SH-SY5Y (cell line): ENCODE measurements at regions not wholly inside any gene's neighbourhood (a gene's known extent, or its start where the extent isn't known, plus 50 kb on each side); places are given as distances from the start of the nearest gene placed in this dataset.

ENCODE experiments used
- GATA2 ChIP-seq: IDR thresholded peaks from 2 replicates; pipeline ENCODE4 v1.6.1; 2011; ENCODE audit warnings: mild to moderate bottlenecking, low read depth, low read length
- GATA3 ChIP-seq: IDR thresholded peaks from 2 replicates; pipeline ENCODE4 v1.6.1; 2011; ENCODE audit warnings: low read depth, mild to moderate bottlenecking, low read length, moderate library complexity

DNA sequence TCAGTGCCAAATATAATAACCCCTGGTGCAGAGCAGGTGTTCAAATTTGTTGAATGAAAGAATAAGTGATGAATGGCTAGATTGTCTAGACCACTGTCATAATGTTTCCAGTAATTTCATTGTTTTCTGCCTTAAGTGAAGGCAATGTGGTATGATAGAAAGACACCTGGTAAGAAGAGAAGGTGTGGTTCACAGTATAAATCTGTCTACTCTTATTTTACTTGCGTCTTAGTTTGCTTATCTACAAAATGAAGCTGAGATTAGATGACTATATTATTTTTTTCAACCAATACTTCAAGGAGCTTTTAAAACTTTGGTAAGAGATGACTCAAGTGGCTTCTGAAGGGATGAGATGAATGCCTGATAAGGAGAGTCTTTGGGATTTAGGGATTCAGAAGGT, 788.4 kb downstream of the EPHA4 start:
- TF ChIP-seq GATA2: no peak
- no peak for TF ChIP-seq GATA3

DNA sequence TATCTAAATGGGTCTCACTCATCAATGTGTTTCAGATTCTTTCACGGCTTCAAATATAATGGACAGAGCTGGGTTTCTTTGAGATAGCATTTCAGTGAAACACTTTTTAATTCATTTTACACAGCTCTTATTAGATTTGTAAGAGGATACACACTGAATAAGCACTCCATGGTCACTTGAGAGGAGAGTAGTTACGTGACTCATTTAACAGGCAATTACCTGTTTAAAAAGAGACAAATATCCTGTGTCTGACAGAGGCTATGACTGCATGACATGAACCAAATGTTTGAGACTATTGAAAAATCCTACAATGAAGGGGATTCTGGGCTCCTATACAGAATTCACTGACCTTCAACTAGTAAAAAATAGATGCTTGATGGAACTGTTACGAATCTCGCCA, 786.9 kb downstream of the EPHA4 start:
- TF ChIP-seq GATA2: no peak
- TF ChIP-seq GATA3: no peak

DNA sequence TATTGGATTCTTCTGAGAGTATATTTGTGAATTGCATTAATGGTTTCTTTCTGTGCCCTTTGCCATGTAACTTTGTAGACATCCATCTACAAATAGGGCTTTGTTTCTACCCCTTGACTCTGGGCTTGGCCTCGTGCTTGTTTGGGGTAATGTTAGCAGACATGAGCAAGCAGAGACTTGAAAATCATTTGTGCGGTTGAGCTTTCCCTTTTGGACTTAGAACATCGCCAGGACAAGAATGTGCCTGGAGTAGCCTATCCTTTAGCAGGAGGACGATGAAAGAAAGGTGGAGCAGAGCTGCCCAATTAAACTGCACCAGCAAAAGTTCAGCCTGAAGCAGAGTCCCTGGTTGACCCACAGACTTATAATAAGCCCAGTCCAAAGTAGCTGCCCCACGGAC, 785.9 kb downstream of the EPHA4 start:
- TF ChIP-seq GATA3 (no peak), GATA2 (no peak)

DNA sequence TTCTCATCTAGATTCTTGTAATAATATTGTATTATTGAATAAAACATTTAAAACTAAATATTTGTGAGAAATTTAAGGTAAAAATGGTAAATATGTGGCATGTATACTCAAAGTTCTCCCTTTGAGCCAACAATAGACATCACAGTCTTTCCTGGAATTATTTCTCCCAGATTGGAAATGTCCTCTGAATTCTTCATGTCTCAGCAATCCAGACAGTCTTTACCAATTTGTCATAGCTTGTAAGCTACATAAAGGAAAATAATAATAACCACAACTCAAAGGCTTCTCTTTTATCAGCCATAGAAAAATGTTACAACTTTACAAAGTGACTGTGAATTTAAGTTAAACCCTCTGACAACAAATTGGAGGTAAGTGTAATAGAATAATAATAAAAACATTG, 784.9 kb downstream of the EPHA4 start:
- no peak for TF ChIP-seq GATA3
- TF ChIP-seq GATA2: no peak

DNA sequence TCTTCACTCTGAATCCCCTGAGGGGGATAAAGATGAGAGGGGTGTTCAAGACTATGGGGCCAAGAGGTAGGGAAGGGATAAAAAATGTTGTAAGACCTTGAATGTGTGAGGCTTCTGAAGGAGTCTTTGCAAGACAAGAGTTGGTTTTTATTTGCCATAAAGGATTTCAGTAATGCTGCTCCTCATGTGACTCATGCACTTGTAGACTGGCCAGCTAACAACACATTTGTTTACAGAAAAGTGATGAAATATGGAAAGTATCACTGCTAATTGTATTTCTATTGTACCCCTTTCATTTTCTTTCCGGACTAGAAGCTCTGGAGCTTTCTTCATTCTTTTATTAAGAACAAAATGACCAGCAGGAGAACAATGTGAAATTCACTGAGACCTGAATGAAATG, 782.1 kb downstream of the EPHA4 start:
- TF ChIP-seq GATA2 (no peak), GATA3 (no peak)

DNA sequence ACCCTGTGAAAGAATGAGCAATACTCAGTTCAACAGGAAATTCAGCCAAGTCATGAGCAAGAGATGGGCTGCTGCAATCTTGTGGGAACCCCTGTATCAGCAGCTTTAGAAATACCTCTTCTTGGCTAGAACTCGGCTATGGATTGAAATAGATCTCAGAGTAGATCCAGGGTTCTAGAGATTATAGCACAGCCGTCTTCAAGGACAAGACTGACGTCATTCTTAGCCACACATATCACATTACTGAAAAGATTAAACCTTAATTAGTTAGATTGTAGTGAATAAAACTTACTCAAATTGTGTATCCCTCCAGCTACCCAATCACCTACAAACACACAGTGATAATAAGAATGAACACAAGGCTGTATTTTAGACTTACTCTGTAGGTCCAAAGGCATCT, 776.4 kb downstream of the EPHA4 start:
- no peak for TF ChIP-seq GATA2
- TF ChIP-seq GATA3: no peak

DNA sequence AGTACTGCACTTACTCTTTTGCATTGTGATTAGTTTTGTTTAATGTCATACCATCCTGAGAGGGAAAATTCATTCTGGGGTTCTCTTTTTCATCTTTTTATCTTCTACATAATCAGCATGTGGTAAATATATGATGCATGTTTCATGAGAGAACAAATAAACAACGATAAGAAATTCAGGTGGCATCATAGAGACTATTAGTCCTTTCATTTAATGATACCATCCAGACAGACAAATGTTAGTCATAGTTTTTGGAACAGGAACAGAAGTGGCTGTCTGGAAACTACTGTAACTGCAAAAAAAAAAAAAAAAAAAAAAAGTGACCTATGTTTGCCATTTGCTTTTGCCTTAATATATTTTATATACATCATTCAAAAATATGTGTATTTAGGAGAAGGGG, 761.0 kb downstream of the EPHA4 start:
- TF ChIP-seq GATA3: no peak
- no peak for TF ChIP-seq GATA2

DNA sequence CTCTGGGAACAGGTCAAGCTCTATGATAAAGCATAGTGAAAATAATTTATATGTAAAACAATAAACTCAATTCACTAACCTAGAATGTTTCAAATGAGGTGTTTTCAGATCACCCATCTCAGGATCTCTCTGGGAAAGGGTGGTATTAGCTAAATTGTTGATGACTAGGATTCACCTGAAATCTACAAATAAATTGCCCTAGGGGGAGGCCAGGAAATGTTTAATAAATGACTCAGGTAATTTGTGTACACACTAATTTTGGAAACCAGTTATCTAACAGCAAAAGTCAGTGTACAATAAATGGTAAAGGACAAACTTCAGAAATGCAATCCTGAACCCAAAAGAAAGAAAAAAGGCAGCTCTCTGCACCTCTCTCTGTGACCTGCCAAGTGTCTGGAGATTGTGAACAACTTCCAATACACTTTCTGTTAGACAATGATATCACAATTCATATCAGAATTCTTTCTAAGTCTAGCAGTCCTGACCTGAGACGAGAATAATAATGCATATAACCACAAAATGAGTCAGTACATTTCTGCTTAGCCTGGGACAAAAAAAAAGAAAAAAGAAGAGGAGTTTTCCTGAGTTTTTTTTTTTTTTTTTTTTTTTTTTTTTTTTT, 760.0 kb downstream of the EPHA4 start:
- TF ChIP-seq GATA2: no peak
- TF ChIP-seq GATA3: no peak

DNA sequence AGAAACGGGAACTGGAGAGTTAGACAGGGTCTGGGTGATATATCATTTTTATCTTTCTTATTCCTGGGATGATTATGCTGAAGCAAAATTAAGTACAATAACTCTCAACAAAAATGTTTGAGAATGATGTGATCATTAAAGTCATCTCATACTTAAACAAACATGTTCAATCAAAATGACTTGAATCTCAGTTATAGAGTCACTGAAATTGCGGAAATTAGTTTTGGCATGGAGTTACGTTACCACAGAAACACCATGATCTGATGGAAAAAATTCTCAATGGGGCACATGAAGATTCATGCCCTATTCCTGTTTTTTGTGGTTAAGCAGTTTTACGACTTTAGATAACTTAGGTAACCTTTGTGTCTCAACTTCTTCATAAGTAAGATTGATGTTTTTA, 757.7 kb downstream of the EPHA4 start:
- TF ChIP-seq GATA3: no peak
- no peak for TF ChIP-seq GATA2

DNA sequence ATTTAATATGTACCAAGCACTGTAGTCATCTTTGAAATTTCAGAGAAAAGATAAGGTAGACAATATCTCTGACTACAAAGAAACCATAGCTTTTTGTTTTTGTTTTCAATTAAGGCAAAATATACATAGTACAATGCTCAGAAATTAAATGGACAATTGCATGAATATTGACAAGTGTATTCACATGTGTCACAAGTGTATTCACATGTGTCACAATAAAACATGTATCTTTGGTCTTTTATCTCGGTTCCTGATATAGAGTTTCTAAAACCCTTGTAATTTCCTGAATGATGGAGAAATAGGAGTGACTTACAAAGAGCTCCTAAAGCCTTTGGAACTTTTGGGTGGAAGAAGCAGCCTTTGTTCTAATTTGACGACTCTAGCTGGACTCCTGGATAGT, 756.4 kb downstream of the EPHA4 start:
- TF ChIP-seq GATA3: no peak
- TF ChIP-seq GATA2: no peak

DNA sequence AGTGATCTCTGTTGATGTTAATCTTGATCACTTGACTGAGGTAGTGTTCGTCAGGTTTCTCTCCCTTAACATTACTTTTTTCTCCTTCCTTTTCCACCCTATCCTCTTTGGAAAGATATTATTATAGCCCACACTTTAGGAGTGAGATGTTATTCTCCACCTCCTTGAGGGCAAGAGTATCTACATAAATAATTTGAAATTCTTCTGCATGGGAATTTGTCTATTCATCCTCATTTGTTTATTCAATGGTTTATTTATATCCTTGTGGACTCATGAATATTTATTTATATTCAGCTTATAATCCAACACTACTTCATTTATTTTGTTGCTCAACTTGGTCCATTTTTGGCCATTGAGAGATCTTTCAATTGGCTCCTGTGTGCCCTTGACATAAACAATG, 750.4 kb downstream of the EPHA4 start:
- TF ChIP-seq GATA3: no peak

DNA sequence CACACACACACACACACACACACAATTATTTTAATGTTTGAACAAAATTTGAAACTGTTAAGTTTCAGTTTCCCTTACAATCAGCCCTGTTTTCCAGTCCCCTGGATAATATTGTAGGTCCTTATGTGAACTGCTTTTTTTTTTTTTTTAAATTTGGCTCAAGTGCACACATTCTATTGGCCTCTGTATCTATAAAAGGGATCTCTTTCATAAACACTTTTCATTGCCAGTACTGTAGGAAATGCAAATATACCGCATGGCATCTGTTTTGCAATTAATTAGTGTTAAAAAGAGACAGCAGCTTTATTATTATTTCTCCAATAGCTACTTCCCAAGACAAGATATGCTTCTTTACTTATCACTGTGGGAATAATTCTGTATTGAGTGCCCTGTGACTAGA, 738.7 kb downstream of the EPHA4 start:
- TF ChIP-seq GATA2: no peak
- no peak for TF ChIP-seq GATA3

DNA sequence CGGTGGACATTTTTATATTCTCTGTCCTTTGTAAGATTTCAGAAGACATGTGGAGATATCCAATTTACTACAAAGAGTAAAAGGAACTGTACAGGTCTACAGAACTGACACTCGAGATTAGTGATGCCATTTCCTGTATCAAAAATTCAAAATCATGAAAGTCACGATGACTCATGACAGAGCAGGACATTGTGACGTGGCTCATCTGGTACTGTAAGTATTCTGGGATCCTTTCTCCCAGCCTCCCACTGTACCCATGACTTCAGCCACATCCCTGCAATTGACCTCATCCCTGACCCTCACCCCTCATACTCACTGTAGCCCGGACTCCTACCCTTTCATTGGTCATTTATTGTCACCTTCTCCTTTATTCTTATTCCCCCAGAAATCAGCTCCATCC, 736.5 kb downstream of the EPHA4 start:
- TF ChIP-seq GATA2: no peak
- no peak for TF ChIP-seq GATA3

DNA sequence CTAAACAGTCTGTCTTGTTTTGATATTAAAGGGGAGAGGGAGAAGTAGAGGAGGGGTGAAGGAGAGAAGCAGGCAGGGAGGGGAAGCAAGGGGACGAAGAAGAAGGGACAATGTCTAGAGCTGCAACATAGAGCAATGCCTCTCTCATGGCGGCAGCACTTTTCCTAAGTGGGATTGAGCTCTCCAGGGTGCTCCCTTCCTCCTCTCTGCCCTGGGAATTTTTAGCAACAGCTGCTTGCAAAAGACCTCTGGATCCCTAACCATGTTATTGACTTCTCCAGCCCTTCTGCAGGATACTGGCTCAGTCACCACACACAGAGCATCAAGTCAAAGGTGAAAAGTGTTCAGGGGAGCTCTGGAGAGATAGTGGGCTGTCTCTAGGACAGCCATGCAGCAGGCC, 734.9 kb downstream of the EPHA4 start:
- TF ChIP-seq GATA2 (no peak), GATA3 (no peak)

DNA sequence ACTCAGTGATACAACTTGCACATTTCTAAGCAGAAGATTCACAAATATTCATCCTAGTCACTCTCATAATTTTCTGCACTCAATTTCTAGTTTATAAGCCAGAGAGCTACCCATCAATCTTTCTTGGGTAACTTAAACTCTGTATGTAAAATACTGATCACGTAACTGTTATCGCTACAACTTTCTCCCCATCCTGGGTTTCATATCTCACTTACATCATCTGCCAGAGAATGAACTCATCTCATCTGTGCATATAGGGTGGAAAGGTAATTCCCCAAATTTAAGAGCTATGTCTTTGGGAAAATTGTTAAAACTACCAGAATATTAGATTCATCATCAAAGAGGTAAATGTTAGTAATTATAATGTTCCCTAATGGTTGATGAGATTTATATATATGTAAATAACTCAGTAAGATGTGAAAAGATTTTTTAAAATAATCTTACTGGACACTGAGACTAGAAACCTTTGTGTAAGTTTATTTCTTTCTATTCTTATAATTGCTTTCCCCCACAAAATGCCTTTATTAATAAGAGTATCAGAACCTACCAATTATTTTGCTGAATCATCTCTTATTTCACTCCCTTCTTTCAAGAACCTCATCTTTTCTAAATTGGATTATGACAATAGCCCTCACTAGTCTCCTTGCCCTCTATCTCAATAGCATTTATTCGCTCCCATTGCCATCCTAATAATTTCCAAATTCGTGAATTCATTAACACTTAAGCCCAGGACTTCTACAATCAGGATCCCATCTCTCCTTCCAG, 729.0 kb downstream of the EPHA4 start:
- TF ChIP-seq GATA3 (no peak), GATA2 (no peak)
